Neural cell (in vitro differentiated cells): ENCODE measurements at regions not wholly inside any gene's neighbourhood (a gene's known extent, or its start where the extent isn't known, plus 50 kb on each side); places are given as distances from the start of the nearest gene placed in this dataset.

ENCODE experiments used
- H2AFZ ChIP-seq: fragments of 200-600, 300-800 bp; sonication (generic), shearing (Covaris generic); 2 replicates; pipeline ENCODE4 v1.6.0; 2014; ENCODE audit warnings: low read depth, mild to moderate bottlenecking, antibody characterized with exemption, low read length, moderate library complexity
- H3F3A ChIP-seq: fragments of 200-600 bp; shearing (Covaris generic); 2 replicates; pipeline ENCODE4 v1.6.1; 2016; ENCODE audit warnings: mild to moderate bottlenecking, moderate library complexity, mixed read lengths, antibody characterized with exemption, low read length; ENCODE audit not compliant: insufficient read depth, poor library complexity, severe bottlenecking
- H3K27ac ChIP-seq: fragments of 200-600, 300-800 bp; sonication (generic), shearing (Covaris generic); 2 replicates; pipeline ENCODE4 v1.5.1; 2014; ENCODE audit warnings: mild to moderate bottlenecking, low read length, moderate library complexity
- H3K27me3 ChIP-seq: fragments of 300-800, 200-600 bp; sonication (generic), shearing (Covaris generic); 2 replicates; pipeline ENCODE4 v1.6.0; 2014; ENCODE audit warnings: mild to moderate bottlenecking, low read depth, low read length, moderate library complexity; ENCODE audit not compliant: insufficient read depth
- H3K36me3 ChIP-seq: fragments of 300-800, 200-600 bp; sonication (generic), shearing (Covaris generic); 2 replicates; pipeline ENCODE4 v1.5.1; 2014; ENCODE audit warnings: mild to moderate bottlenecking, antibody characterized with exemption, low read length, moderate library complexity; ENCODE audit not compliant: insufficient read depth
- H3K4me2 ChIP-seq: fragments of 300-800, 200-600 bp; sonication (generic), shearing (Covaris generic); 2 replicates; pipeline ENCODE4 v1.6.0; 2014; ENCODE audit warnings: mild to moderate bottlenecking, low read length
- H3K4me3 ChIP-seq: fragments of 300-800, 200-600 bp; sonication (generic), shearing (Covaris generic); 2 replicates; pipeline ENCODE4 v1.5.1; 2014; ENCODE audit warnings: mild to moderate bottlenecking, low read length, moderate library complexity
- H3K79me2 ChIP-seq: fragments of 200-600 bp; shearing (Covaris generic); replicated peaks from 2 replicates; pipeline ENCODE4 v1.6.0; 2014; ENCODE audit warnings: mild to moderate bottlenecking, low read length, moderate library complexity; ENCODE audit not compliant: insufficient read depth
- H3K9ac ChIP-seq: fragments of 300-800, 200-600 bp; sonication (generic), shearing (Covaris generic); 2 replicates; pipeline ENCODE4 v1.6.1; 2016; ENCODE audit warnings: mild to moderate bottlenecking, low read length, mixed read lengths
- H3K9me2 ChIP-seq: fragments of 200-600 bp; shearing (Covaris generic); 2 replicates; pipeline ENCODE4 v1.6.1; 2016; ENCODE audit warnings: mild to moderate bottlenecking, low read length, mixed read lengths; ENCODE audit not compliant: insufficient read depth
- H3K9me3 ChIP-seq: fragments of 200-600, 300-800 bp; sonication (generic), shearing (Covaris generic); 2 replicates; pipeline ENCODE4 v1.6.1; 2016; ENCODE audit warnings: mild to moderate bottlenecking, mixed run types, low read length, moderate library complexity, mixed read lengths
- H4K20me1 ChIP-seq: fragments of 200-600 bp; shearing (Covaris generic); 2 replicates; pipeline ENCODE4 v1.6.1; 2016; ENCODE audit warnings: mild to moderate bottlenecking, mixed run types; ENCODE audit not compliant: insufficient read depth
- CTCF ChIP-seq: fragments of 450-650 bp; IDR thresholded peaks from 2 replicates; pipeline ENCODE4 v1.5.1; 2014; ENCODE audit warnings: antibody characterized with exemption, mild to moderate bottlenecking, moderate library complexity; ENCODE audit not compliant: poor library complexity, severe bottlenecking
- EP300 ChIP-seq: fragments of 450-650 bp; conservative IDR thresholded peaks from 2 replicates; pipeline ENCODE4 v1.6.1; 2014; ENCODE audit warnings: antibody characterized with exemption, mild to moderate bottlenecking, moderate library complexity; ENCODE audit not compliant: poor library complexity, severe bottlenecking
- EZH2 ChIP-seq: fragments of 200-600, 300-800 bp; shearing (Covaris generic), sonication (generic); IDR thresholded peaks from 2 replicates; pipeline ENCODE4 v1.6.1; 2014; ENCODE audit warnings: antibody characterized with exemption, low read length, borderline replicate concordance, mild to moderate bottlenecking; ENCODE audit not compliant: insufficient read depth, poor library complexity, severe bottlenecking
- MXI1 ChIP-seq: fragments of 450-650 bp; conservative IDR thresholded peaks from 2 replicates; pipeline ENCODE4 v1.6.1; 2014; ENCODE audit warnings: antibody characterized with exemption, mild to moderate bottlenecking; ENCODE audit not compliant: poor library complexity, severe bottlenecking
- POLR2AphosphoS5 ChIP-seq: IDR thresholded peaks from 2 replicates; pipeline ENCODE4 v1.6.1; 2012
- RAD21 ChIP-seq: fragments of 450-650 bp; conservative IDR thresholded peaks from 2 replicates; pipeline ENCODE4 v1.6.1; 2014; ENCODE audit warnings: antibody characterized with exemption, mild to moderate bottlenecking, moderate library complexity
- REST ChIP-seq: IDR thresholded peaks from 2 replicates; pipeline ENCODE4 v1.6.1; 2012; ENCODE audit warnings: borderline replicate concordance
- SMC3 ChIP-seq: fragments of 450-650 bp; conservative IDR thresholded peaks from 2 replicates; pipeline ENCODE4 v1.6.1; 2014; ENCODE audit warnings: antibody characterized with exemption, mild to moderate bottlenecking, moderate library complexity; ENCODE audit not compliant: poor library complexity
- TAF1 ChIP-seq: IDR thresholded peaks from 2 replicates; pipeline ENCODE4 v1.6.1; 2012; ENCODE audit warnings: low read depth

GRCh38 chr7:37558320-37559096 is 109.8 kb upstream of the ELMO1 start:
- H3K27me3 ChIP-seq: no peaks in the 10 kb centered on the region
- H3K79me2 ChIP-seq: no peaks in the 10 kb centered on the region
- no peak overlapping the region for H3K4me3 ChIP-seq
- no peaks in the 10 kb centered on the region for H3K36me3 ChIP-seq
- H3K4me2 ChIP-seq: no peak overlapping the region
- H3K9me3 ChIP-seq: no peaks in the 10 kb centered on the region
- no peaks in the 10 kb centered on the region for H3F3A ChIP-seq
- no peak overlapping the region for H3K27ac ChIP-seq
- no peak overlapping the region for H2AFZ ChIP-seq
- H4K20me1 ChIP-seq: no peaks in the 10 kb centered on the region
- H3K9me2 ChIP-seq: no peaks in the 10 kb centered on the region
- TF ChIP-seq TAF1: no peak
- no peak for TF ChIP-seq EP300
- TF ChIP-seq POLR2AphosphoS5: no peak
- TF ChIP-seq MXI1: no peak
- TF ChIP-seq EZH2: no peak
- no peak overlapping the region for H3K9ac ChIP-seq

- no peaks in the 10 kb centered on the region for H4K20me1 ChIP-seq
- H3K9ac ChIP-seq: no peak overlapping the region
- no peaks in the 10 kb centered on the region for H3K9me2 ChIP-seq
- no peak overlapping the region for H3K4me2 ChIP-seq
- H3K9me3 ChIP-seq: no peaks in the 10 kb centered on the region
- no peak overlapping the region for H3K27ac ChIP-seq
- no peaks in the 10 kb centered on the region for H3K36me3 ChIP-seq
- no peaks in the 10 kb centered on the region for H3F3A ChIP-seq
- H2AFZ ChIP-seq: no peak overlapping the region
- no peak overlapping the region for H3K4me3 ChIP-seq
- H3K27me3 ChIP-seq: no peaks in the 10 kb centered on the region
- TF ChIP-seq REST: no peak
- TF ChIP-seq SMC3: no peak
- H3K79me2 ChIP-seq: no peaks in the 10 kb centered on the region
Measured at GRCh38 chr7:37570145-37570544, 113.4 kb upstream of the GPR141 start.

- Histone ChIP-seq H3F3A (no peaks in the 10 kb centered on the region), H2AFZ (no peak overlapping the region), H3K79me2 (no peaks in the 10 kb centered on the region), H4K20me1 (no peaks in the 10 kb centered on the region), H3K27me3 (no peaks in the 10 kb centered on the region), H3K4me3 (no peak overlapping the region), H3K9me3 (no peaks in the 10 kb centered on the region), H3K36me3 (no peaks in the 10 kb centered on the region), H3K9me2 (no peaks in the 10 kb centered on the region), H3K4me2 (no peak overlapping the region), H3K27ac (no peak overlapping the region), H3K9ac (no peak overlapping the region)
- TF ChIP-seq TAF1: no peak
- TF ChIP-seq RAD21: no peak
- TF ChIP-seq POLR2AphosphoS5: no peak
- no peak for TF ChIP-seq CTCF
- no peak for TF ChIP-seq EP300
- no peak for TF ChIP-seq EZH2
- TF ChIP-seq SMC3: no peak
- no peak for TF ChIP-seq MXI1
- no peak for TF ChIP-seq REST
Measured at GRCh38 chr7:37571806-37572205, 111.8 kb upstream of the GPR141 start.
